HG03354 (cell line): ENCODE measurements at regions not wholly inside any gene's neighbourhood (a gene's known extent, or its start where the extent isn't known, plus 50 kb on each side); places are given as distances from the start of the nearest gene placed in this dataset.
"Not testable (repeated sequence)": the region's sequence is repeated elsewhere in the genome, so short reads cannot be mapped to it uniquely, and the experiment has no call there.

Experiments used
- ATAC-seq: cut with Tn5 transposase; IDR thresholded peaks from one replicate; pipeline ENCODE4 v1.9.1; 2021; ENCODE audit warnings: mild to moderate bottlenecking; ENCODE audit not compliant: unreplicated experiment, poor library complexity, severe bottlenecking

GRCh38 chr1:60527567-60527966 is 454.0 kb upstream of the C1orf87 start:
- ATAC-seq = no peak

GRCh38 chr1:60516996-60517395 is 443.4 kb upstream of the C1orf87 start:
- no peak for ATAC-seq

GRCh38 chr1:60510162-60510561 is 436.6 kb upstream of the C1orf87 start:
- ATAC-seq = no peak

GRCh38 chr1:60504206-60504840 is 430.8 kb upstream of the C1orf87 start:
- ATAC-seq = no peak

- no peak for ATAC-seq
These were observed 429.8 kb upstream of the C1orf87 start for GRCh38 chr1:60503266-60503925.

- no peak for ATAC-seq
These were observed 428.9 kb upstream of the C1orf87 start for GRCh38 chr1:60502506-60502905.

GRCh38 chr1:60489916-60490480 is 416.4 kb upstream of the C1orf87 start:
- ATAC-seq = not testable (repeated sequence)

- no peak for ATAC-seq
These were observed 415.3 kb upstream of the C1orf87 start for GRCh38 chr1:60488847-60489246.

- no peak for ATAC-seq
These were observed 414.2 kb upstream of the C1orf87 start for GRCh38 chr1:60487565-60488345.

- no peak for ATAC-seq
These were observed 409.9 kb upstream of the C1orf87 start for GRCh38 chr1:60483509-60483908.

- ATAC-seq = no peak
These were observed 396.7 kb upstream of the C1orf87 start for GRCh38 chr1:60470246-60470645.

GRCh38 chr1:60463786-60464185 is 390.2 kb upstream of the C1orf87 start:
- no peak for ATAC-seq

GRCh38 chr1:60463146-60463545 is 389.6 kb upstream of the C1orf87 start:
- ATAC-seq = no peak

GRCh38 chr1:60461925-60462595 is 388.5 kb upstream of the C1orf87 start:
- ATAC-seq = no peak

- no peak for ATAC-seq
These were observed 384.5 kb upstream of the C1orf87 start for GRCh38 chr1:60458111-60458510.

- ATAC-seq = no peak
These were observed 376.3 kb upstream of the C1orf87 start for GRCh38 chr1:60449876-60450275.

GRCh38 chr1:60448850-60449249 is 375.3 kb upstream of the C1orf87 start:
- ATAC-seq = no peak

GRCh38 chr1:60444680-60445079 is 371.1 kb upstream of the C1orf87 start:
- no peak for ATAC-seq

GRCh38 chr1:60436186-60436585 is 362.6 kb upstream of the C1orf87 start:
- ATAC-seq = no peak

- no peak for ATAC-seq
These were observed 358.0 kb upstream of the C1orf87 start for GRCh38 chr1:60431593-60431992.
